Sigmoid colon (tissue), 6 donors: ENCODE measurements at regions not wholly inside any gene's neighbourhood (a gene's known extent, or its start where the extent isn't known, plus 50 kb on each side); places are given as distances from the start of the nearest gene placed in this dataset.

Experiments used
- DNase-seq: peaks from one replicate; pipeline ENCODE4 v3.0.0-alpha.2; 2019
- H3K27ac ChIP-seq, 4 donors: fragments of 200-600 bp; sonication (generic); one replicate each; pipeline ENCODE4 v1.5.1; 2016 to 2019; ENCODE audit warnings: mild to moderate bottlenecking in 1 of 4
- H3K27me3 ChIP-seq, 3 donors: fragments of 200-600 bp; sonication (generic); one replicate each; pipeline ENCODE4 v1.5.1; 2019; ENCODE audit warnings: mild to moderate bottlenecking in 1 of 3
- H3K36me3 ChIP-seq, 4 donors: fragments of 200-600 bp; sonication (generic); one replicate each; pipeline ENCODE4 v1.5.1; 2016 to 2019
- H3K4me1 ChIP-seq, 4 donors: fragments of 200-600 bp; sonication (generic); one replicate each; pipeline ENCODE4 v1.5.1; 2017 to 2019
- H3K4me3 ChIP-seq, 4 donors: fragments of 200-600 bp; sonication (generic); one replicate each; pipeline ENCODE4 v1.5.1; 2017 to 2019; ENCODE audit warnings: mild to moderate bottlenecking in 2 of 4, moderate library complexity in 1 of 4
- H3K9me3 ChIP-seq, 4 donors: fragments of 200-600 bp in 3 of 4; sonication (generic) in 3 of 4; one replicate each; pipeline versions ENCODE4 v1.5.1 to v1.6.1; 2013 to 2019
- EP300 ChIP-seq, 4 donors: sonication (generic); formaldehyde crosslinking; IDR thresholded peaks; one replicate each; pipeline ENCODE4 v1.6.1; 2017; ENCODE audit warnings: antibody characterized with exemption in 4 of 4
- POLR2A ChIP-seq, 2 donors: fragments of 450-650 bp; IDR thresholded peaks; one replicate each; pipeline ENCODE4 v1.6.1; 2016; ENCODE audit warnings: antibody characterized with exemption in 2 of 2, mild to moderate bottlenecking in 2 of 2, moderate library complexity in 2 of 2
- POLR2AphosphoS5 ChIP-seq, 4 donors: sonication (generic); formaldehyde crosslinking; IDR thresholded peaks; one replicate each; pipeline ENCODE4 v1.6.1; 2017; ENCODE audit warnings: antibody characterized with exemption in 4 of 4
- WGBS, 2 donors: extraction: QIAGEN DNeasy Blood & Tissue Kit; methylation state at CpG; one replicate each; pipeline ENCODE4 v1.1.7; 2013; 5-methylcytosine and 5-hydroxymethylcytosine counted together
- intact Hi-C: fragments of 100-400 bp; cut with DNase I; formaldehyde crosslinking; loops from one replicate; pipeline ENCODE4 v1.15.1; 2023
- TF ChIP-seq, protein P1 (sequence below), 4 experiments: fragments of 450-650 bp in 3 of 4; fragments of 200-600 bp in 1 of 4; IDR thresholded peaks; one replicate each; pipeline ENCODE4 v1.5.1; 2016 to 2019; ENCODE audit warnings: antibody characterized with exemption in 4 of 4, mild to moderate bottlenecking in 3 of 4, moderate library complexity in 2 of 4
- donor health status: healthy with polysubstance abuse.
- donor health status: healthy.

DNA sequence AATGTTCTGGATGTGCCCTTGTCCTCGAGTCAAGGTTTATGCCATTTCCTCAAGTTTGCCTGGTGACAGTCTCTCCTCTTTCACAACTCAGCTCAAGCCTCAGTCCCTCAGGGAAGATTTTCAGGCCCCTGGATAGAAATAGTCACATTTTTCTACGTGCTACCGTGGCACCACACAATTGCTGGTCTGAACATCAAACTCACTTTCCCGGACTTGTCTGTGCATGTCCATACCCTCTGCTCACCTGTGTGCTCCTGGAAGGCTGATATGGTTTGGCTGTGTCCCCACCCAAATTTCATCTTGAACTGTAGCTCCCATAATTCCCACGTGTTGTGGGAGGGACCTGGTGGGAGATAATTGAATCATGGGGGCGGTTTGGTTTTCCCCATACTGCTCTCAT lies 129.7 kb downstream of the HS3ST1 start:
- Histone ChIP-seq H3K9me3 (no peaks in the 10 kb centered on the region), H3K4me1 (no peaks in the 10 kb centered on the region), H3K27ac (no peak overlapping the region), H3K27me3 (no peaks in the 10 kb centered on the region), H3K4me3 (no peak overlapping the region), H3K36me3 (no peaks in the 10 kb centered on the region)
- 87 to 88% methylated on average over 6 of the region's 6 CpGs for WGBS, 2 donors
- TF ChIP-seq EP300 (IDR thresholded peaks at IDR 0.05) (no peak), POLR2AphosphoS5 (IDR thresholded peaks at IDR 0.05) (no peak), POLR2A (IDR thresholded peaks at IDR 0.05) (no peak)
- TF ChIP-seq, protein P1, sequence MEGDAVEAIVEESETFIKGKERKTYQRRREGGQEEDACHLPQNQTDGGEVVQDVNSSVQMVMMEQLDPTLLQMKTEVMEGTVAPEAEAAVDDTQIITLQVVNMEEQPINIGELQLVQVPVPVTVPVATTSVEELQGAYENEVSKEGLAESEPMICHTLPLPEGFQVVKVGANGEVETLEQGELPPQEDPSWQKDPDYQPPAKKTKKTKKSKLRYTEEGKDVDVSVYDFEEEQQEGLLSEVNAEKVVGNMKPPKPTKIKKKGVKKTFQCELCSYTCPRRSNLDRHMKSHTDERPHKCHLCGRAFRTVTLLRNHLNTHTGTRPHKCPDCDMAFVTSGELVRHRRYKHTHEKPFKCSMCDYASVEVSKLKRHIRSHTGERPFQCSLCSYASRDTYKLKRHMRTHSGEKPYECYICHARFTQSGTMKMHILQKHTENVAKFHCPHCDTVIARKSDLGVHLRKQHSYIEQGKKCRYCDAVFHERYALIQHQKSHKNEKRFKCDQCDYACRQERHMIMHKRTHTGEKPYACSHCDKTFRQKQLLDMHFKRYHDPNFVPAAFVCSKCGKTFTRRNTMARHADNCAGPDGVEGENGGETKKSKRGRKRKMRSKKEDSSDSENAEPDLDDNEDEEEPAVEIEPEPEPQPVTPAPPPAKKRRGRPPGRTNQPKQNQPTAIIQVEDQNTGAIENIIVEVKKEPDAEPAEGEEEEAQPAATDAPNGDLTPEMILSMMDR (IDR thresholded peaks at IDR 0.05), result no peak
- no peak for DNase-seq
- intact Hi-C loops, result no loop called here

- TF ChIP-seq POLR2AphosphoS5 (IDR thresholded peaks at IDR 0.05), result no peak
- TF ChIP-seq POLR2A (IDR thresholded peaks at IDR 0.05), result no peak
- TF ChIP-seq, protein P1 (IDR thresholded peaks at IDR 0.05), result no peak
- no peak for TF ChIP-seq EP300 (IDR thresholded peaks at IDR 0.05)
Measured at GRCh38 chr4:11298451-11298850, 130.2 kb downstream of the HS3ST1 start.

DNA sequence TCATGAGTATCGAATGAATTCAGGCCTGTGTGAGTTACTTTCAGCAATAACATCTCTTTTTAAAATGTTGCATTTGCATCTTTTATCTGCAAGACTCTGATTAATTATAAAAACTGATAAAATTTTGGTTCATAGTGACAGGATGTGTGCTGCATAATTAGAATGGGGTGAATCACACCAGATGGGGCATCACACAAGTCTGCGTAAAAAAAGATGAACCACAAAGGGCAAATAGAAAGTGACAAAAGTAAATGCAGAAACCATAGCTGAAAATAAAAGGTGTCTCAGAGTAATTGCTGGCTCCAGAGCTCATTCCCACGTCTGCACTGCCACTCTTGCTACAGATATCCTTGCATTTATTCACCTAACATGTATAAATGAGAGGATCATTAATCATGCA lies 131.1 kb downstream of the HS3ST1 start:
- Histone ChIP-seq H3K36me3 (no peaks in the 10 kb centered on the region), H3K4me3 (no peak overlapping the region), H3K27me3 (no peaks in the 10 kb centered on the region), H3K27ac (no peak overlapping the region), H3K4me1 (no peaks in the 10 kb centered on the region), H3K9me3 (no peaks in the 10 kb centered on the region)
- no peak for DNase-seq
- WGBS, 2 donors, result 63 to 80% methylated on average over 3 of the region's 3 CpGs
- TF ChIP-seq POLR2A (IDR thresholded peaks at IDR 0.05) (no peak), POLR2AphosphoS5 (IDR thresholded peaks at IDR 0.05) (no peak), EP300 (IDR thresholded peaks at IDR 0.05) (no peak)
- TF ChIP-seq, protein P1 (IDR thresholded peaks at IDR 0.05), result no peak
- intact Hi-C loops, result no loop called here

More at GRCh38 chr4:11298451-11298850, 130.2 kb downstream of the HS3ST1 start:
- Histone ChIP-seq H3K9me3 (no peaks in the 10 kb centered on the region), H3K27me3 (no peaks in the 10 kb centered on the region), H3K27ac (no peak overlapping the region), H3K4me1 (no peaks in the 10 kb centered on the region), H3K4me3 (no peak overlapping the region), H3K36me3 (no peaks in the 10 kb centered on the region)
- no peak for DNase-seq
- intact Hi-C loops, result no loop called here
- WGBS, 2 donors, result 84 to 86% methylated on average over 1 of the region's 1 CpG

DNA sequence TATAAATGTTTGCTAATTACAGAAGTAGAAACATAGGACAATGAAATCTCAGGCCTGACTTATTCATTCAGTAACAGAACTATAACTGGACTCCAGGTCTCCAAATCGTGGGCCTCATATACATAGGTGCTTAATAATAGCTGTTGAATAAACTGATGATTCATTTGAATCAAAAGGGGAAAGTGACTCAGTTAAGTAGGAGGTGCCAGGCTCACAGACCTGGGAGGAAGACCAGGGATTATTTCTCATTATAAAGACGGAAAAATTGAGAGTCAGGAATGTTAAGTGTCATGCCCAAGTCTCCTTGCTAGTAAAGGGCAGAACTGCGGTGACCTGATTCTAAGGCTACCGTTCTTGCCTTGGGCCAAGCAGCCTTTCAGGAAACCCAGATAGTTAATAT lies 131.5 kb downstream of the HS3ST1 start:
- TF ChIP-seq, protein P1 (IDR thresholded peaks at IDR 0.05), result no peak
- TF ChIP-seq POLR2AphosphoS5 (IDR thresholded peaks at IDR 0.05) (no peak), POLR2A (IDR thresholded peaks at IDR 0.05) (no peak), EP300 (IDR thresholded peaks at IDR 0.05) (no peak)

DNA sequence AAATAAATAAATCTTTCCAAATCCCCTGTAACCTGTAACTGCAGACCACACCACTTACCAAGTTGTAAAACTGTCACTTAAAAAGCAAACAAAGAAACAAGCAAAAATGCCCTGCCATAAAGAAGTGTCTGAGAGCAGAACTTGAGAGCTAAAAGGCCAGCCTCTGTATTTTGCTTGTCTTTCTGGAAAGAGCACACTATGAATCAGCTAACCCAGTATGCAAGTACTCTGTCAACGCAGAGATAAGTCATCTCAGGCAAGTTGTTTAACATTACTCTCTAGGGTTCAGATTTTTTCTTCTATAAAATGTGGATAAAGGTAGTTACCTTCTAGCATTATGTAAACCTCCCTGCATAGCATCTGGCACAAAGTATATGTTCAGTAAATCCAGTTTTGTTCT lies 134.8 kb downstream of the HS3ST1 start:
- H3K36me3 ChIP-seq, result no peaks in the 10 kb centered on the region
- H3K27ac ChIP-seq, result no peak overlapping the region
- intact Hi-C loops, result no loop called here

More for the DNA sequence above, 131.5 kb downstream of the HS3ST1 start:
- intact Hi-C loops, result no loop called here
- no peaks in the 10 kb centered on the region for H3K4me1 ChIP-seq
- no peaks in the 10 kb centered on the region for H3K9me3 ChIP-seq
- DNase-seq, result no peak
- 85 to 86% methylated on average over 4 of the region's 4 CpGs for WGBS, 2 donors
- no peak overlapping the region for H3K4me3 ChIP-seq
- no peaks in the 10 kb centered on the region for H3K27me3 ChIP-seq
- H3K36me3 ChIP-seq, result no peaks in the 10 kb centered on the region
- no peak overlapping the region for H3K27ac ChIP-seq

More for the DNA sequence above, 134.8 kb downstream of the HS3ST1 start:
- TF ChIP-seq, protein P1 (IDR thresholded peaks at IDR 0.05), result no peak
- TF ChIP-seq EP300 (IDR thresholded peaks at IDR 0.05) (no peak), POLR2A (IDR thresholded peaks at IDR 0.05) (no peak), POLR2AphosphoS5 (IDR thresholded peaks at IDR 0.05) (no peak)
- no peak for DNase-seq
- H3K27me3 ChIP-seq, result no peaks in the 10 kb centered on the region
- H3K4me3 ChIP-seq, result no peak overlapping the region
- 35 to 62% methylated on average over 1 of the region's 1 CpG for WGBS, 2 donors
- H3K9me3 ChIP-seq, result no peaks in the 10 kb centered on the region
- H3K4me1 ChIP-seq, result no peaks in the 10 kb centered on the region
